Stomach (tissue), 4 donors: ENCODE measurements at regions not wholly inside any gene's neighbourhood (a gene's known extent, or its start where the extent isn't known, plus 50 kb on each side); places are given as distances from the start of the nearest gene placed in this dataset.

ENCODE experiments used
- CTCF ChIP-seq, 7 experiments: fragments of 450-650 bp in 4 of 7; fragments of 200-600 bp in 3 of 7; sonication (generic) in 3 of 7; IDR thresholded peaks; one replicate each; pipeline ENCODE4 v1.5.1; 2016 to 2019; ENCODE audit warnings: antibody characterized with exemption in 7 of 7, control low read depth in 2 of 7, mild to moderate bottlenecking in 1 of 7
- POLR2A ChIP-seq, 4 donors: fragments of 450-650 bp; IDR thresholded peaks; one replicate each; pipeline ENCODE4 v1.6.1; 2016; ENCODE audit warnings: antibody characterized with exemption in 4 of 4, control low read depth in 2 of 4, mild to moderate bottlenecking in 1 of 4, moderate library complexity in 1 of 4

GRCh38 chr13:31587698-31588266, 151.5 kb upstream of the RXFP2 start:
- TF ChIP-seq CTCF (IDR thresholded peaks at IDR 0.05) (no peak), POLR2A (IDR thresholded peaks at IDR 0.05) (no peak)
